Spleen (tissue), 11 donors: ENCODE measurements at regions not wholly inside any gene's neighbourhood (a gene's known extent, or its start where the extent isn't known, plus 50 kb on each side); places are given as distances from the start of the nearest gene placed in this dataset.
A peak's percentile ranks its signal among the peaks of the same experiment; 100 is the strongest.

Source experiments
- DNase-seq: peaks from one replicate; pipeline ENCODE4 v3.0.0-alpha.2; 2020
- H3K27ac ChIP-seq, 8 donors: fragments of 200-600 bp; sonication (generic) in 7 of 8; 1 replicate in 4 of 8; 2 replicates in 4 of 8; pipeline versions ENCODE4 v1.5.0 to v1.8.0; 2016 to 2021; ENCODE audit warnings: inconsistent platforms in 4 of 8, mild to moderate bottlenecking in 4 of 8, moderate library complexity in 1 of 8
- H3K27me3 ChIP-seq, 7 donors: fragments of 200-600 bp; sonication (generic) in 6 of 7; replicated peaks in 1 of 7; 1 replicate in 4 of 7; 2 replicates in 3 of 7; pipeline versions ENCODE4 v1.5.0 to v1.8.0; 2016 to 2021; ENCODE audit warnings: inconsistent platforms in 3 of 7, mild to moderate bottlenecking in 1 of 7
- H3K36me3 ChIP-seq, 6 donors: fragments of 200-600 bp; sonication (generic) in 5 of 6; 1 replicate in 4 of 6; 2 replicates in 2 of 6; pipeline versions ENCODE4 v1.5.0 to v1.8.0; 2016 to 2021; ENCODE audit warnings: inconsistent platforms in 2 of 6
- H3K4me1 ChIP-seq, 6 donors: fragments of 200-600 bp; sonication (generic) in 5 of 6; 1 replicate in 3 of 6; 2 replicates in 3 of 6; pipeline versions ENCODE4 v1.5.0 to v1.8.0; 2016 to 2021; ENCODE audit warnings: inconsistent platforms in 3 of 6
- H3K4me3 ChIP-seq, 8 donors: fragments of 200-600 bp; sonication (generic) in 7 of 8; 1 replicate in 4 of 8; 2 replicates in 4 of 8; pipeline versions ENCODE4 v1.5.0 to v1.8.0; 2016 to 2021; ENCODE audit warnings: inconsistent platforms in 4 of 8, mild to moderate bottlenecking in 4 of 8, moderate library complexity in 2 of 8
- H3K9me3 ChIP-seq, 8 donors: fragments of 200-600 bp; sonication (generic) in 7 of 8; 1 replicate in 4 of 8; 2 replicates in 4 of 8; pipeline versions ENCODE4 v1.5.0 to v1.8.0; 2016 to 2021; ENCODE audit warnings: inconsistent platforms in 4 of 8
- CTCF ChIP-seq, 11 experiments: fragments of 200-600 bp in 7 of 11; fragments of 450-650 bp in 4 of 11; sonication (generic) in 4 of 11; IDR thresholded peaks in 8 of 11; conservative IDR thresholded peaks in 3 of 11; 1 replicate in 7 of 11; 2 replicates in 4 of 11; pipeline versions ENCODE4 v1.4.0 to v1.8.0; 2016 to 2021; ENCODE audit warnings: antibody characterized with exemption in 11 of 11, inconsistent platforms in 4 of 11, mild to moderate bottlenecking in 1 of 11
- POLR2A ChIP-seq, 3 donors: fragments of 450-650 bp; IDR thresholded peaks; one replicate each; pipeline ENCODE4 v1.5.1; 2017; ENCODE audit warnings: antibody characterized with exemption in 3 of 3, mild to moderate bottlenecking in 1 of 3
- POLR2AphosphoS5 ChIP-seq, 3 donors: sonication (generic); formaldehyde crosslinking; IDR thresholded peaks; one replicate each; pipeline ENCODE4 v1.5.1; 2017; ENCODE audit warnings: antibody characterized with exemption in 3 of 3
- WGBS, 5 donors: extraction: QIAGEN DNeasy Blood & Tissue Kit in 3 of 5; methylation state at CpG; one replicate each; pipeline versions ENCODE4 v1.1.5 to v1.1.7; 2013 to 2018; 5-methylcytosine and 5-hydroxymethylcytosine counted together
- intact Hi-C: fragments of 100-400 bp; cut with DNase I; formaldehyde crosslinking; loops from one replicate; pipeline ENCODE4 v1.15.0; 2023; ENCODE audit warnings: low total_unique reads
- donor health status: healthy with polysubstance abuse.
- donor health status: DM: no; HTN: no; CAD: no; lungs with moderate emphysema.
- donor health status: DM: no; HTN: no; CAD: no.
- donor health status: Bipolar disorder and iron deficiency.
- donor health status: healthy.
- donor health status: DM: no; HTN: no; CAD: no.
- donor health status: DM: yes; HTN: yes; CAD: no.

- Histone ChIP-seq H3K4me1 (peaks cover 0 to 18% (median 12%) of the 10 kb centered on the region in 6 donors), H3K4me3 (no peak overlapping the region), H3K9me3 (no peaks in the 10 kb centered on the region), H3K27me3 (no peaks in the 10 kb centered on the region), H3K27ac (no peak overlapping the region), H3K36me3 (no peaks in the 10 kb centered on the region)
- no peak for DNase-seq
- TF ChIP-seq POLR2A (IDR thresholded peaks at IDR 0.05): no peak
- intact Hi-C loops: no loop called here
These were observed 203.2 kb downstream of the OGFRL1 start for GRCh38 chr6:71491844-71492243.

- no peaks in the 10 kb centered on the region for H3K27me3 ChIP-seq
- no peak overlapping the region for H3K4me3 ChIP-seq
- no peaks in the 10 kb centered on the region for H3K9me3 ChIP-seq
- TF ChIP-seq POLR2A (IDR thresholded peaks at IDR 0.05) (no peak), POLR2AphosphoS5 (IDR thresholded peaks at IDR 0.05) (no peak), CTCF (IDR thresholded peaks at IDR 0.05 in 8 of 11, conservative IDR thresholded peaks at IDR 0.05 in 3 of 11) (no peak)
- DNase-seq: no peak
- H3K4me1 ChIP-seq: peaks cover 0 to 19% (median 12%) of the 10 kb centered on the region in 6 donors
- intact Hi-C loops: no loop called here
- WGBS, 5 donors: 43 to 97% (median 86%) methylated on average over 2 of the region's 2 CpGs
- no peak overlapping the region for H3K27ac ChIP-seq
- no peaks in the 10 kb centered on the region for H3K36me3 ChIP-seq
These were observed 204.1 kb downstream of the OGFRL1 start for GRCh38 chr6:71492668-71493067.

DNA sequence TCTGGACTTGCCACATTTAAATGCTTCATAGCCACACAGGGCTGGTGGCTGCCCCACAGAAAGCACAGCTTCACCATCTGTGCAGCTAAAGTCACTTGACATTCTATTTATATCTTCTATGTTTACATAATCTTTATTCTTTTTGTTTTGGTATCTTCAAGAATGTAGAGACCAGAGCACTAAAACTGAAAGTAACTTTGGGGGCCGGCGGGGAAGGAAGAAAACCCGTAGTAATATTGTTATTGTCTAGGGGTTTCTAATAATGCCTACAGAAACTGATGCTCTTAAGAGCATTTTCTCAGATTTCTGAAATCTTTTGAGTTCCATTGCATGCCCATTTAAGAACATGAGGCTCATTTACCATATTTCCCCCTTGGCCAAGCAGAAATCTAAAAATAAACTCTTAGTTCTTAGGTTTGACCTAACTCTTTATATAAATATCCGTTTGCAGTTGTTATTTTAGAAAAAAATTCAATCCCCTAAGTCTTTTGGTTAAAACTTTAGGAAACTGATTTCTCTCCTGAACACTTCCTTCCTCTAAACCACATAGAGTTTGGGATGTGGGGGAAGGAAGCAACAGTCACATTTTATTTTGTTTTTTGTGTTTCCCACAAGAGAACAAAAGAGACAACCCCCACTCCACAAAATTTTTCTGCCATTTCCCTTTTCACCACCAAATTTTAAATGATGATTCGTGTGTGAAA is 207.6 kb downstream of the OGFRL1 start:
- Histone ChIP-seq H3K9me3 (no peaks in the 10 kb centered on the region), H3K27me3 (no peaks in the 10 kb centered on the region), H3K36me3 (no peaks in the 10 kb centered on the region), H3K4me3 (peak overlapping the region in 6 of 8 donors; percentile 11 to 56 (median 16)), H3K4me1 (peaks cover 0 to 19% (median 12%) of the 10 kb centered on the region in 6 donors), H3K27ac (peak overlapping the region in 7 of 8 donors; percentile 23 to 74 (median 65))
- 6 to 9% (median 8%) methylated on average over 5 of the region's 5 CpGs for WGBS, 5 donors
- intact Hi-C loops: no loop called here
- DNase-seq: no peak
- TF ChIP-seq POLR2A (IDR thresholded peaks at IDR 0.05) (no peak), CTCF (IDR thresholded peaks at IDR 0.05 in 8 of 11, conservative IDR thresholded peaks at IDR 0.05 in 3 of 11) (no peak), POLR2AphosphoS5 (IDR thresholded peaks at IDR 0.05) (no peak)

GRCh38 chr6:71496722-71497033 is 208.1 kb downstream of the OGFRL1 start:
- no peaks in the 10 kb centered on the region for H3K36me3 ChIP-seq
- intact Hi-C loops: no loop called here

More at GRCh38 chr6:71496722-71497033, 208.1 kb downstream of the OGFRL1 start:
- 38 to 63% (median 55%) methylated on average over 2 of the region's 2 CpGs for WGBS, 5 donors
- Histone ChIP-seq H3K4me1 (peaks cover 0 to 19% (median 12%) of the 10 kb centered on the region in 6 donors), H3K4me3 (peak overlapping the region in 3 of 8 donors; percentile 16 to 56 (median 37)), H3K9me3 (no peaks in the 10 kb centered on the region), H3K27me3 (no peaks in the 10 kb centered on the region), H3K27ac (peak overlapping the region in 5 of 8 donors; percentile 62 to 74 (median 70))
- no peak for DNase-seq
- no peak for TF ChIP-seq POLR2A (IDR thresholded peaks at IDR 0.05)
- TF ChIP-seq CTCF (IDR thresholded peaks at IDR 0.05 in 8 of 11, conservative IDR thresholded peaks at IDR 0.05 in 3 of 11): no peak
- TF ChIP-seq POLR2AphosphoS5 (IDR thresholded peaks at IDR 0.05): no peak
